NCI-H1092 treated with DMSO at 0.1 percent for 48 hours (cell line): ENCODE measurements at regions not wholly inside any gene's neighbourhood (a gene's known extent, or its start where the extent isn't known, plus 50 kb on each side); places are given as distances from the start of the nearest gene placed in this dataset.
"Not testable (repeated sequence)": the region's sequence is repeated elsewhere in the genome, so short reads cannot be mapped to it uniquely, and the experiment has no call there.

ENCODE experiments used
- DNase-seq: peaks from one replicate; lab custom pipeline; 2025; lab: John Stamatoyannopoulos, UW

DNA sequence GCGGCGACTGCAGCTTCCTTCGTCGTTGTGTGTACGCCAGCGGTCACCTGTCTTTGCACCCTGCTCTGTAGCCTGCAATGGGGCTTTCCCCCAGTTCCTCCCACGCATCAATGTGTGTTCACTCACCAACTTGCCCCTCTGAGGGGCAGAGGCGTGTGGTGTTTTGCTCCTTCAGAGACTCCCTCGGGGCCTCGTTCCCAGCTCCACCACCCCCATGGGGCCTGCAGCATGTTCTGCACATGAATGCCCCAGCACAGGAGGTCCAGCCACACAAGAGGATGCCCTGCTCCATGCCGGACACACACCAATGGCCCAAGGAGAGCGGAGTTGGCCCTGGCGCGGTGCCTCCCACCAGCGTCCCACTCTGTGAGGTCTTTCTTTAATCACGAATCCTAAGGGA is 196.8 kb downstream of the BANP start:
- DNase-seq: not testable (repeated sequence)

DNA sequence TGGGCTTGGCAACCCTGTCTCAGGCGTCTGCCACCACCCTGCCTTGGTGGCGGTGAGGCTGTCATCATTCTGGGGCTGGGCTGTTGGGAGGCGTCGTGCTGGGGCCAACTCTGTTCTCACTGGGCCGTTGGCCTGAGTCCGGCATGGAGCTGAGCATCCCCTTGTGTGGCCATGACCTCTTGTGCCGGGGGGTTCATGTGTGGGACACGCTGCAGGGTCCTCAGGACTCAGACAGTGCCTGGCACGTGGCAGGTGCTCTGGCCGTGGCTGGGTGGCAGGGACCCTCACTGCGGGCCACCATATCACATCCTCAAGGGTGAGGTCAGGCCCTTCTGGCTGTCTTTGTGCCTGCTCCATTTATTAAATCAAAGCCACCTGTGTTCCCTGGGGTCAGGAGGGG is 197.4 kb downstream of the BANP start:
- not testable (repeated sequence) for DNase-seq

DNA sequence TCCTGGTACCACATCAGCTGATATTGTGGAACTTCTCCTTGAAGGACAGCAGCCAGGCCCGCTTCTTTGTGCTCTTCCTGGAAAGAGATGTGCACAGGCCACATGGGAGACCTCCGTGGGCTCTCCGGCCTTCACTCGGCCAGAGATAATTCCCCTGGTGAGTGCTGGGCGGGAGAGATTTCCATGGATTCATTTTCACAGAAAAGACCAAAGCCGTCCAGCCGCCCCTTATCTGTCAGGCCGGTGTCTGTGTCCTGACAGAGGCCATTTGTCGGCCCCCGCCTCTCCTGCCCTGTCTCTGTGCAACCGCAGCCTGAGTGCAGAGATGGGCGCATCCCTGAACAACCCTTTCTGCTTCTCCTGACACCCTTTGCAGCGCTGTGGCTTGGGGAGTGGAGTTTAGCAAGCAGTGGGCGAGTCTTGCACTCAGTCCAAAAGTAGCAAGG is 197.9 kb downstream of the BANP start:
- DNase-seq: not testable (repeated sequence)

DNA sequence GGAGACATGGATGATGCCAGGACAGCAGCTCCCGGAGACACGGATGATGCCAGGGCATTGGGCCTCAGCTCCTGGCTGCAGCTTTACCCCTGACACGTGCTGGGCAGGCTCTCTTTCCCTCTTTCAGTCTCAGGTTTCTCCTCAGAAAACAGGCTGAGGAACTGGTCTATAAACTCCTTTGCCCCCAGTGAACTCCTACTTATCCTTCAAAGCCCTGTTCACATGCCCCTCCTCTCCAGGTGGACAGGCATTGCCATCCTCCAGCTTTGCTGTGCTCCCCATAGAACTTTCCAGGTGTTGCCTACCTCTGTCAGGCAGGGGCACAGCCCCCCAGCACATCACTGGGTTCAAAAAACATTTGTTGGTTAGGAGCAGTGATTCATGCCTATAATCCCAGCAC is 198.4 kb downstream of the BANP start:
- not testable (repeated sequence) for DNase-seq

DNA sequence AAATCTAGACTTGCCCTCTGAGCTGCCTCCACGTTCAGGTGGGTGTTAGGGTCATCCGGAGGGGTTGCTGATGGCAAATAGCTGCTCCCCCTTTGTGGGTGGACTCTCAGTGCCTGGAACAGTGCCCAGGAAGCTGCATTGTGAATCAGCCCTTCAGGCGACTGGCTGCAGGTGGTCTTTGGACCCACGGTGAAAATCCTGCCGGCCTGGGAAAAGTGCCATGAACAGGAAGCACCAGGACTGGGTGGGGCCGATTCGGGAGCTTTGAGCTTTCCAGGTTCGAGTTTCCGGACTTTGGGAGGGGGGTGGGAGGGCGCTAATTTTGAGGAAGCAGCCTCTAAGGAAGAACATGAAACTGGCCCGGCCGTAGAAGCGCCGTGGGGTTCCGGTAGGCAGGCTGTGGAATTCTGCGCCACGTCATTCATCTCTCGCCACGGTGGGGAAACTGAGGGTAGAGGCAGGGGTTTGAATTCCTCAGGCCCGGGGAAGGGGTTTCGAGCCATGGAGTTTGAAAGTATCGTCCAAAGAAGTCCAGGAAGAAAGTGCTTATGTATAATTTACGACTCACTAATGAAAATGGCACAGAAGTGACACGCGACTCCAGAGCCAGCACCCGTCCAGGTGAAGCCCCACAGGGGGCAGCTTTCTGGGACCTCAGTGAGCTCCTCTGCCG is 199.4 kb downstream of the BANP start:
- DNase-seq: not testable (repeated sequence)

DNA sequence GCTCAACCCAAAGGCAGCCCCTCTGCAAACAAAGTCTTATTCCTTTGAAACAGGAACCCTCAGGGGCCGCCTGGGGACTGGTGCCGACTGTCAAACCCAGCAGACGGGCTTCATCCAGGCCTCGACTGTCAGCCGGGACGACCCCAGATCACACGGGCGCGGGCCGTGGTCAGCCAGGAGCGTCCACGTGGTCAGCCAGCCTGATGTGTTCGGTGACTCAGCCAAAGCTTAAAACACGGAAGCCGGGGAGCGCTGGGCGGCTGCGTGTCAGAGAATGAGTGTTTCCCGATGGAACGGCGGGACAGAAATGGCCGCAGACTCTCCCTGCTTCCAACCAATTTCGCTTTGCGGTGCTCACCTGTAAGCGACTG is 199.9 kb downstream of the BANP start:
- not testable (repeated sequence) for DNase-seq

DNA sequence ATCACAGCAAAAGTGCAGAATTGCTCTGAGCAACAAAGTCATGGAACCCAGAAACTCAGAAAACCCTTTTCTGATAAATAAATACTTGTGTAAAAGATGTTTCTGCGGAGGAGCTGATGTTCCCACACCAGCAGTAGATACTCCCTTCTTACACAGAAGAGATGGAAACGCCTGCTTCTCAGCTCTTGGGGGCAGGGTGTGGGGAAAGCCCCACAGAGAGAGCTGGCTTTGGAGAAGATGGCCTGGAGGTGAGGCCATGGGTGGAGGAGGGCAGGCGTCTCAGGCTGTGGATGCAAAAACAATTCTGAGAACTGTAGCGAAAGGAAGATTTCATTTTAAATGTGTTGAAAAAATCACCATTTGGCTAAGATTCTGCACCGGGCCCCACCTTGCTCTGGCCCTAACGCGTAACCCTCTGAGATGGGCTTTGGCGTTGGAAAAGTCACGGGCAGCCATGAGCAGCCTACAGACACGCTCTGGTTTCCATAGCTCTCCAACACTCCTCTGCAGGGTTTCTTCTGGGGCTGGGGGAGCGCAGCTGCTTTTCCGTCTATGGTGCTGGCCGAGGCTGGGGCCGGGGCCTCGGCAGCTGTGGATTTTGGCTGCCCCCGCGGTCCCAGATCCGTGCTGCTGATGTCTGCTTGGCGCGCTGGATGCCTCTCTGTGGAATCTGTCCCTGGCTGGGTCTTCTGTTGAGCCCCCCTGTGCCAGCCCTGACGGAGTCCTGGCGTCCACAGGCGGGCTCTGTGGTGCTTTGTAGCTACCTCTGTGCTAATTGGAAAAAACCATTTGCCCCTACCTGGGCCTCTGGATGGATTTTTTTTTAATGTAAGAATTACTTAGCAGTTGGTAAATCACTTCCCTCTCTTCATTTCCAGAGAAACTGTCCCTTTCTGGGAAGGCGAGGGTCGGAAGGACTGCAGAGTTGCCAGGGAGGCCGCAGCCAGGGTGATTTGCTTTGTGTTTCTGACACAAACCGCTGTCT is 200.9 kb downstream of the BANP start:
- DNase-seq: not testable (repeated sequence)

DNA sequence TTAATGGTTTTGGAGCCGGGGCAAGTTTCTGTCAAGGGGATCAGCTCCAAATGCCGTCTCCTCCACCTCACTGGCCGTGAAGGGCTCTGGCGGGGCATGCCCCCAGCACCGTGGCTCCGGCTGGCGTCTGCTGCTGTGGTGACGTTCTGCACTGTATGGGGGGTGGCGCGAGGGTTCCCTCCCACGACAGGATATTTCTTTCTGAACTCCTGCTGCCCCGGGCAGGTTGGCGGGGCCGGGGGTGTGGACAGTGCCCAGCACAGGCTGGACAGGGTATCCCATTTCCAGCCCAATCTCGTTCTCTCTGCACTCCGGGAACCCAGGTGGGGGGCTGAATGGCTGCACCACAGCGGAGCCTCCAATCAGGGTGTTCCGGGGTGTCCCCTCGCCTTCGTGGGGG is 201.6 kb downstream of the BANP start:
- DNase-seq: not testable (repeated sequence)

DNA sequence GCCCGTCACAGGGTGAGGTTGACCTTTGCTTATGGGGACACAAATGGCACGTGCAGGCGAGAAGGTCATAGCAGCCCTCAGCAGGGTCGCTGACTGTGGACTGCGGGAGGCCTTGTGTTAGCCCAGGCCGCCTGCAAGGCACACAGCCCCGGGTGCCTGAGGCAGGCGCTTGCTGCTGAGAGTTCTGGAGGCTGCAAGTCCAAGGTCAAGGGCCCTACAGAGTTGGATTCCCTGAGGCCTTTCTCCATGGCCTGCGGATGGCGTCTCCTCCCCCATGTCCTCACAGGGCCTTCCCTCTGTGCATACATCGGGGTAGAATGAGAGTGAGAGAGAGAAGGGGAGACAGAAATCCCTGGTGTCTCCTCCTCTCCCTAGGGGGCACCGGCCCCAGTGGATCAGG is 202.3 kb downstream of the BANP start:
- not testable (repeated sequence) for DNase-seq

DNA sequence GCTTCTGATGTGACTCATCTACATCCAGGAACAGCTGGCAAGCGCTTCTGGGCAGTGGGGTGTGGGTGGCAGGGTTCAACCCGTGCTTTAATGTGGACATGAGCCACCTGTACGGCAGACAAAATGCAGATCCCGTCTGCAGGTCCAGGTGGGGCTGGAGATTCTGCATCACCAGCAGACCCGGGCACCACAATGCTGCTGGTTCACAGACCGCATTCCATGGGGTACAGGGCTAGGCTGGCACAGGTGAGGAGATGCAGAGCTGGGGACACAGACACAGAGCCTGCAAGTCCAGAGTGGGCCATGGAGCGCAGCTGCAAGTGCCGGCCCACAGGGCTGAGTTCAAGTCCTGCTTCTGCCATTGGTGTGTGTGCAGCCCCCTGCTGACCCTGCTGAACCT is 203.7 kb downstream of the BANP start:
- not testable (repeated sequence) for DNase-seq

DNA sequence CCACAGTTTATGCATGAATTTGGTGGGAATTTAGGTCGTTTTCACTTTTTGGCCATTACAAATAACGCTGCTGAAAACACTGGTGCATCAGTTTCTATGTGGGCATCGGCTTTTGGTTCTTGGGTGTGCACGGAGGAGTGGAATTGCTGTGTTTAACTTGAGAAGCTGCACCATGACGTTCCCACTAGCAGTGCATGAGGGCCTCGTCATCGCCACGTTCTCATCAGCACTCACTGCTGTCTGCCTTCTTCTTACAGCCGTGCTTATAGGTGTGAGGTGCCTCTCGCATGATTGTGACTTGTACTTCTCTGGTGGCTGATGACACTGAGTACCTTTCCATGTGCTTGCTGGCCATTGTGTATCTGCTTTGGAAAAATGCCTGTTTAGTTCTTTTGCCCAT is 204.4 kb downstream of the BANP start:
- DNase-seq: not testable (repeated sequence)

DNA sequence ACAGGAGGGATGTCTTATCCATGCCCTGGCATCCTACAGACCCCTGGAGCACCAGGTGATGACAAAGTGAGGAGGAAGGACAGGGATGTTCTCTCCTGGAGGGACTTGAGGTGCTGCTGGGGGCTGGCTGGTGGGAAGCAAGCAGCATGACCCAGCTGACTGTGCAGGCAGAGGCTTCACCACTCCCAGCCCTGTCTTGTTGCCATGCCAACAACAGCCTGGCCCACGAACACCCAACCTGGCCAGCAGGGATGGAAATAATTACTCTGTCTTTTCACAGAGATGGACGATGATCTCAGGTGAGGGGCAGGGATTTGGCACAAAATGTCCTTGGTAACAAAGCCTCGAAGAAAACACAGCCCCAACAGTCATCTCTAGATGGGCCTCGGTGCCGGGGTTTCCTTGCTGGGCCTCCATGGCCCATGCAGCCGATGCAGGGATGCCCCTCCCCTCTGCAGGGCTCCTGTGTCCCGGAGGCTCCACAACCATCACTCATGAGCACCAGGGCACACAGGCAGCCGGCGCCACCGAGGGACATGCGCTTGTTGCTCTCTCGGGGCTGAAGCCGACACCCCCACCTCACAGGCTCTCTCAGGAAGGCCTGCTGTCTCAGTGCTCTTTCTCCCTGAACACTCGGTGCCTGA is 205.5 kb downstream of the BANP start:
- not testable (repeated sequence) for DNase-seq

DNA sequence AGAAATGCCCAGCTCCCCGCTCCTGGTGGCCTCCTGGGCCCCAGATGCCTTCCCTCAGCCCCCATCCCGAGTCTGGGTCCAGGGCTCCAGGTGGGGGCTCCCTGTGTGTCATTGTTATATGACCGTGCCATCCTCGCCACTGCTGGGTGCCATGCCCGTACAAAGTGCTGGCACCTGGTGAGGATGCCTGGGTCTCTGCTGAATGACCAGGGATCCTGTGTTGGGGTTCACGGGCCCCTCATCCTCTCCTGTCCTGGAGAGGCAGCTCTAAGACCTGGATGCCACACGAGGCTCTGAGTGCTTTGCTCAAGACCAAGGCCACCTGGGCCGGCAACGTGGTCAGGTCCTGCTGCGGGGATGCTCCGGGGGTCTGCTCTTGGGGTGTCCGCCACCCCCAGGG is 206.5 kb downstream of the BANP start:
- DNase-seq: not testable (repeated sequence)

DNA sequence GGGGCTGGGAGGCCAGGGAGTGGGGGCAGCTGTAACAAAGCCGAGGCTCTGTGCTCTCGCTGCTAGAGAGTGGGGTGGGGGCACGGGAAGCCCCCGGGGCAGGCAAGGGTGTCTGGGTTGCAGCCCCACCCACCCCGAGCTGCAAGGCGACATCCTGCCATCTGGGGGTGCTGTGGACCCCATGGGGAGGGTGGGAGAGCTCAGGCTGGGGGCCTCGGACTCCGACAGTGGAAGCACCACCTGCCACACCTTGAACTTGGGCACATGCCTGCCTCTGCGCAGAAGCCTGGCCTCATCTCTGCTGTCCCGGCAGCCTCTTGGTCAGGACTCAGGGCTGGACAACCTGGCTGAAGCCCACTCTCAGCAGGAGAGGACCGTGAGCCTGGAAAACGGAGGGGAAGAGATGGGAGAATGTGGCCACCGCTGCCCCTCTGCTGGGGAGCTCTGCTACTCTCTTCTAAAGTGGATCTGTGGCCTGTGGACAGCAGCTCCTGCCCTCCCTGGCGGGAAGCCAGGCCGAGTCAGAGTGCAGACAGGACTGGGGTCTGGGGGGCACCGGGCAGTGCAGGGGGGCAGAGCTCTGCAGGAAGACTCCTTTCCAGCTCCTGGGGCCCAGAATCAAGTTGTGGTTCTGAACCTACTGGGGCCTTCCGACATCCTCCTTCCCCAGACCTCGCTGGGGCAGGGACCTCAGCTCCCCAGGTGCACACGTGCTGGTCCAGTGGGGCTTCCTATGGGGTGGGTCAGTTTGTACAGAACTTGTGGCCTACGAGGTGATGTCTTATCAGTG is 207.2 kb downstream of the BANP start:
- DNase-seq: not testable (repeated sequence)

DNA sequence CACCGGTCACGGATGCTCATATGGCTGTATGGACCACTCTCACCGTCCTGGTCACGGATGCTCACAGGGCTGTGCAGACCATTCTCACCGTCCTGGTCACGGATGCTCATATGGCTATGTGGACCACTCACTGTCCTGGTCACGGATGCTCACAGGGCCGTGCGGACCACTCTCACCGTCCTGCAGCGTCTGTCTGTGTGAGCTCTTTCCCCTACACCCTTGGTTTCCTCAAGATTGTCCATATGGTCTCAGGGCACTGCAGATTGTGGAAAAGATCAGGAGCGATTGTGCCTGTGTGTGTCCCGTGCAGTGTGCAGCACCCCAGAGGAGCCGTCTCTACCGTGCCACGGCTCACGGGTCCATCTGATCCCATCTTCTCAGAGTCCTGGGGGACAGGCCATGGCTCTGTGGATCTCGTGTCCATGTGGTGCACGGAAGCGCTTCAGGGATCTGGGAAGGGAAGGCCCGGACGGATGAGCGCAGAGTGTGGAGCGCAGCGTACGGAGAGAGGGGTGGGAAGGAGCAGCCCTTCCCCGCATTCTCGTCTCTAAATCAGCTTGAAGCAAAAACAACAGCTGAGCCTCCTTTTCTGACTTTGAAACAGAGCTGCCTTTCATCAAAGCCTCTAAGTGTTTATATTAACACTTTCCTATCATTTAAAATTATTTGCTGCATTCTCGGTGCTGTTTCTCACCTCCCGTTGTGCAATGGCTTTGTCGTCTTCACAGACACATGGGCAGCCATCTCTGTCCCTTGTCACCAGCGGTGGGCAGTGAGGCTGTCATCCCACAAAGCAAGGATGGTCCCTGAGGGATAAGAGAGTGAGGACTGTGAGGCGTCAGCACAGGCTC is 208.0 kb downstream of the BANP start:
- not testable (repeated sequence) for DNase-seq

DNA sequence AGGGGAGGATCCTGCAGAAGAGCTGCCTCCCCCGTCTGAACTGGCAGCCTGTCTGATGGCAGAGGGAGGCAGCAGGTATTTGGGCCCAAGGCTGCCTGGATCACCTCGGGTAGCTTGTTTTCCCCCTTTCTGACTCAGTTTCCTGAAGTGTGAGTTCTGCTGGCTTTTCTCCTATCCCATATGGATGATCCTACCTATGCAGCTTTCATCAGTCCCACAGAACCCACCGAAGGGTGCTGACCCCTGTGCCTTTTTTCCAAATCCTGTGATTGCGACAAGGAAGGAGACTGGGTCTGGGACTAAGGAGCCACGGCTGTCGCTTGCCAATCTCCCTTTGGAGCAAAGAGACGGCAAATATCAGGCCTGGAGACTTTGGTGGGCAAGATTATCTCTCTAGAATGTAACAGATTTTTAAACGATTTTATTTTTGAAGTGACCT is 208.7 kb downstream of the BANP start:
- not testable (repeated sequence) for DNase-seq

DNA sequence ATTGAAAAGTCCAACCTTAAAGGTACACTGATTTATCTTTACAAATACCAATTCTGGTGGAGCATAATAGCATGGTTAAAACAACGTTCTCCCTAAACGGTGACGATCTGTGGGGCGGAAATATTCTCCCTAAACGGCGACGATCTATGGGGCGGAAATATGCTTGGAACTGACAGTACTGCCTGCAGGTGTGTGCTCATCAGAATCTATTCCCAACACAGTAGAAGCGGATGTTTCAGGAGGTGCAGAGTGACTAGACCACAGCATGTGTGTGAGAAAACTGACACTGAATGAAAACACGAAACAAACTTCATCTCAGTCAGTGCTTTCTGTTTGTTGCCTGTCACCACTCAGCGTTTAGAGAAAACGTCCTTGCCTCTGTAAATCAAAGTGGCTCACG is 210.0 kb downstream of the BANP start:
- not testable (repeated sequence) for DNase-seq

DNA sequence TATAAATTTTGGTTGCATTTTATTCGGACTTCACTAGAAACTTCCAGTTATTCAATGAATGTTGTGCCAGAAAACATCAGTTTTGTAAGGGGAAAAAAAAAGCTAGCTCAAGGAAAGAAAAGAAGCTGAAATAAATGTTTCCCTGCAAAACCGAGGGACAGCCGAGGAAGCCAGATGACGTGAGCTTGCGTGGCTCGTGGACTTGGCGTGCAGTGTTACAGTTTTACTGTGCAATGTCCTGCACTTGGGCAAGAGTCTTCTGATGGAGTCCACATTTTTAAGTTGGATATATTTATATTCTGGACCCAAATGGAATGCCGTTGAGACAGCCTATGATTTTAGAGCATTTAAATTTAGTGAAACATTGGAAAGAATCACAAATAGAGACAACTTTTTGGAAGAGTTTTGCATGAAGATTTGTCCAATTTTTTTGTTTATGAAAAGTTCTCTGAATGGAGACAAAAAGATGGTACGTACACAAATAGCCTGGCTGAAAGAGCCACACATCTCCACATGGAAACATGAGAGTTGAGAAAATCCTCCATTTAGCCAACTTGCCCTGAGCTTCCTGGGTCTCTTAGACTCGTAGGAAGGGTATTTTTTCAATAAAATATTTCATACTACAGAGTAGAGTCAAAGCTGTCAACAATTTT is 210.5 kb downstream of the BANP start:
- not testable (repeated sequence) for DNase-seq

DNA sequence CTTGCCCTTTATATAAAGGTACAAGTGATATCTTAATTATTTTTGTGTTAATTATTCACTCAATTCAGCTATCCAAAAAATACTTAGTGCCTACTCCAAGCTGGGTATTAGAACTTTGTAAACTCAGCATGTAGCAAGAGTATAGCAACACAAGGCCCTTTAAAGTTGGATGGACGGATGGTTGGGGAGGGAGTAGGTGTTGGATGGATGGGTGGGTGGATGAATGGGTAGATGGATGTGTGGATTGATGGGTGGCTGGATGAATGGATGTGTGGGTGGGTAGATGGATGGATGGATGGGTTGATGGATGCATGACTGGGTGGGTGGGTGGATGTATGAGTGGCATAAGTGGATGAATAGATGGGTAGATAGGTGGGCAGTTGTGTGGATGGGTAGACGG is 211.5 kb downstream of the BANP start:
- DNase-seq: not testable (repeated sequence)
